Keratinocyte (primary cell): ENCODE measurements at regions not wholly inside any gene's neighbourhood (a gene's known extent, or its start where the extent isn't known, plus 50 kb on each side); places are given as distances from the start of the nearest gene placed in this dataset.

Experiments used
- DNase-seq: peaks from one replicate; pipeline ENCODE4 v3.0.0-alpha.2; 2011; ENCODE audit warnings: low read depth, missing footprints, low spot score
- FAIRE-seq: peaks from 2 replicates; lab custom pipeline; 2011; peaks lifted over from hg19 to GRCh38; lab: Jason Lieb, UNC
- H2AFZ ChIP-seq: 2 replicates; pipeline ENCODE4 v1.6.0; 2012; ENCODE audit warnings: low read length, control low read depth, inconsistent platforms; ENCODE audit not compliant: control insufficient read depth
- H3K27ac ChIP-seq: 2 replicates; pipeline ENCODE4 v1.5.1; 2011; ENCODE audit warnings: low read length; ENCODE audit not compliant: control insufficient read depth, insufficient read depth
- H3K27me3 ChIP-seq: 3 replicates; pipeline ENCODE4 v1.6.0; 2011; ENCODE audit warnings: low read length; ENCODE audit not compliant: control insufficient read depth, insufficient read depth; ENCODE audit errors: extremely low read depth
- H3K36me3 ChIP-seq, 2 experiments: 2 replicates in 1 of 2; 3 replicates in 1 of 2; pipeline ENCODE4 v1.5.1; 2011; ENCODE audit warnings: low read length in 2 of 2, mild to moderate bottlenecking in 1 of 2; ENCODE audit not compliant: control insufficient read depth in 2 of 2, insufficient read depth in 2 of 2; ENCODE audit errors: extremely low read depth in 1 of 2
- H3K4me1 ChIP-seq: 3 replicates; pipeline ENCODE4 v1.5.1; 2011; ENCODE audit warnings: low read length; ENCODE audit not compliant: control insufficient read depth, insufficient read depth; ENCODE audit errors: extremely low read depth
- H3K4me2 ChIP-seq: 3 replicates; pipeline ENCODE4 v1.6.0; 2011; ENCODE audit warnings: low read depth, low read length; ENCODE audit not compliant: control insufficient read depth, insufficient read depth; ENCODE audit errors: extremely low read depth
- H3K4me3 ChIP-seq, 3 experiments: fragments of 200-600 bp in 1 of 3; sonication (generic) in 1 of 3; 2 replicates in 2 of 3; 3 replicates in 1 of 3; pipeline ENCODE4 v1.5.1; 2011 to 2016; ENCODE audit warnings: low read length in 3 of 3, mild to moderate bottlenecking in 3 of 3, control low read depth in 2 of 3, inconsistent platforms in 1 of 3, low read depth in 1 of 3, mixed read lengths in 1 of 3, mixed run types in 1 of 3, moderate library complexity in 1 of 3; ENCODE audit not compliant: control insufficient read depth in 2 of 3, insufficient read depth in 2 of 3; ENCODE audit errors: extremely low read depth in 1 of 3
- H3K79me2 ChIP-seq: 2 replicates; pipeline ENCODE4 v1.6.0; 2012; ENCODE audit warnings: low read length; ENCODE audit not compliant: control insufficient read depth, insufficient read depth
- H3K9ac ChIP-seq: 3 replicates; pipeline ENCODE4 v1.6.0; 2011; ENCODE audit warnings: low read length; ENCODE audit not compliant: control insufficient read depth, insufficient read depth; ENCODE audit errors: extremely low read depth
- H3K9me1 ChIP-seq: 3 replicates; pipeline ENCODE4 v1.6.0; 2011; ENCODE audit warnings: low read length; ENCODE audit not compliant: control insufficient read depth, insufficient read depth; ENCODE audit errors: extremely low read depth
- H3K9me3 ChIP-seq: 2 replicates; pipeline ENCODE4 v1.5.1; 2012; ENCODE audit warnings: low read depth, low read length; ENCODE audit not compliant: control insufficient read depth
- H4K20me1 ChIP-seq: 3 replicates; pipeline ENCODE4 v1.6.0; 2011; ENCODE audit warnings: low read length; ENCODE audit not compliant: control insufficient read depth, insufficient read depth; ENCODE audit errors: extremely low read depth
- CTCF ChIP-seq, 3 experiments: IDR thresholded peaks in 1 of 3; conservative IDR thresholded peaks in 1 of 3; optimal IDR thresholded peaks in 1 of 3; 2 replicates in 2 of 3; 3 replicates in 1 of 3; pipeline versions ENCODE3 to v1.5.1; 2011; ENCODE audit warnings: low read length in 3 of 3, mild to moderate bottlenecking in 3 of 3, moderate library complexity in 2 of 3, control low read depth in 1 of 3, inconsistent platforms in 1 of 3; ENCODE audit not compliant: insufficient read depth in 2 of 3; ENCODE audit errors: extremely low read depth in 1 of 3
- EZH2 ChIP-seq: IDR thresholded peaks from one replicate; pipeline ENCODE4 v1.6.1; 2012; ENCODE audit warnings: inconsistent platforms, mild to moderate bottlenecking, low read length, moderate library complexity
- dilution Hi-C: fragments of 300-500 bp; cut with MboI; formaldehyde crosslinking; loops from one replicate; pipeline ENCODE4 v1.7.0; 2020; ENCODE audit warnings: low sequenced_read_pairs; ENCODE audit not compliant: extremely low pct_ligation_motif_present

GRCh38 chr7:4468320-4469102, 213.6 kb upstream of the FOXK1 start:
- H3K9ac ChIP-seq = no peak overlapping the region
- H3K9me1 ChIP-seq = no peaks in the 10 kb centered on the region
- TF ChIP-seq CTCF (optimal IDR thresholded peaks at IDR 0.05 in 1 of 3, IDR thresholded peaks at IDR 0.05 in 1 of 3, conservative IDR thresholded peaks at IDR 0.05 in 1 of 3; ENCODE audit: extremely low read depth in 1 of 3, insufficient read depth in 2 of 3, low read length in 3 of 3) (no peak), EZH2 (no peak)
- H2AFZ ChIP-seq = no peak overlapping the region
- FAIRE-seq (no peak), DNase-seq (no peak)
- no peaks in the 10 kb centered on the region for H3K79me2 ChIP-seq
- H3K27ac ChIP-seq = no peak overlapping the region
- no peak overlapping the region for H3K4me3 ChIP-seq
- H4K20me1 ChIP-seq = no peaks in the 10 kb centered on the region
- H3K27me3 ChIP-seq = no peaks in the 10 kb centered on the region
- H3K4me2 ChIP-seq = no peak overlapping the region
- dilution Hi-C loops = no loop called here
- H3K36me3 ChIP-seq = no peaks in the 10 kb centered on the region
- no peaks in the 10 kb centered on the region for H3K4me1 ChIP-seq
- peaks cover 2% of the 10 kb centered on the region for H3K9me3 ChIP-seq

DNA sequence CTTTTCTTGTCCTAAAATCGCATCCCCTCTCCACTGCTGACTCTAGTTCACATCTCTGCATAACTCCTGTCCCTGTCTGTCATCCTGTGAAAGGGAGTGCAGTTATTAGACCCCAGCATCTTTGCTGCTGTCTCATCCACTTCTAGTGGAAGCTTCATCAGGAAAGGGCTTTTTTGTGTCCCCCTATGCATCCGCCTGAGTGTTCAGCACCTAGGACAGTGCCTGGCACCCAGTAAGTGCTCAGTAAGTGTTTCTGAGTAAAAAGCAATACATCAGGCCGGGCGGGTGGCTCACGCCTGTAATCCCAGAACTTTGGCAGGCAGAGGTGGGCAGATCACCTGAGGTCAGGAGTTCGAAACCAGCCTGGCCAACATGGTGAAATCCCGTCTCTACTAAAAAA, 211.8 kb upstream of the FOXK1 start:
- no peaks in the 10 kb centered on the region for H3K27me3 ChIP-seq
- no peak for FAIRE-seq
- H3K4me1 ChIP-seq = no peaks in the 10 kb centered on the region
- DNase-seq = no peak
- H3K27ac ChIP-seq = no peak overlapping the region
- no peak for TF ChIP-seq CTCF (optimal IDR thresholded peaks at IDR 0.05 in 1 of 3, IDR thresholded peaks at IDR 0.05 in 1 of 3, conservative IDR thresholded peaks at IDR 0.05 in 1 of 3; ENCODE audit: extremely low read depth in 1 of 3, insufficient read depth in 2 of 3, low read length in 3 of 3)
- TF ChIP-seq EZH2 = no peak
- H3K9me1 ChIP-seq = no peaks in the 10 kb centered on the region
- H4K20me1 ChIP-seq = no peaks in the 10 kb centered on the region
- H3K36me3 ChIP-seq = no peaks in the 10 kb centered on the region
- H3K4me2 ChIP-seq = no peak overlapping the region
- H3K9me3 ChIP-seq = peaks cover 2% of the 10 kb centered on the region
- dilution Hi-C loops = no loop called here
- no peaks in the 10 kb centered on the region for H3K79me2 ChIP-seq
- H3K9ac ChIP-seq = no peak overlapping the region
- H3K4me3 ChIP-seq = no peak overlapping the region
- no peak overlapping the region for H2AFZ ChIP-seq
